Subcutaneous abdominal adipose tissue (tissue), 5 donors: ENCODE measurements at regions not wholly inside any gene's neighbourhood (a gene's known extent, or its start where the extent isn't known, plus 50 kb on each side); places are given as distances from the start of the nearest gene placed in this dataset.

Experiments used
- H3K27ac ChIP-seq: one replicate; pipeline ENCODE4 v1.7.0; 2013; ENCODE audit warnings: low read depth, mild to moderate bottlenecking, inconsistent platforms, low read length, moderate library complexity
- H3K27me3 ChIP-seq, 5 donors: one replicate each; pipeline ENCODE4 v1.7.0; 2013; ENCODE audit warnings: low read length in 5 of 5, inconsistent platforms in 1 of 5; ENCODE audit not compliant: control insufficient read depth in 5 of 5, insufficient read depth in 4 of 5
- H3K36me3 ChIP-seq, 5 donors: one replicate each; pipeline ENCODE4 v1.7.0; 2013; ENCODE audit warnings: low read length in 5 of 5; ENCODE audit not compliant: control insufficient read depth in 5 of 5, insufficient read depth in 5 of 5
- H3K4me1 ChIP-seq, 5 donors: one replicate each; pipeline ENCODE4 v1.7.0; 2013; ENCODE audit warnings: low read length in 5 of 5, mild to moderate bottlenecking in 3 of 5, moderate library complexity in 1 of 5; ENCODE audit not compliant: control insufficient read depth in 5 of 5, insufficient read depth in 5 of 5
- H3K4me3 ChIP-seq, 5 donors: one replicate each; pipeline ENCODE4 v1.7.0; 2013; ENCODE audit warnings: low read length in 5 of 5, low read depth in 1 of 5
- H3K9ac ChIP-seq, 5 donors: one replicate each; pipeline ENCODE4 v1.7.0; 2013; ENCODE audit warnings: low read length in 5 of 5, mild to moderate bottlenecking in 4 of 5, moderate library complexity in 3 of 5
- H3K9me3 ChIP-seq, 5 donors: one replicate each; pipeline ENCODE4 v1.7.0; 2013; ENCODE audit warnings: low read length in 5 of 5; ENCODE audit not compliant: control insufficient read depth in 5 of 5
- donor health status: healthy.
- donor health status: healthy.
- donor health status: healthy.
- donor health status: healthy.
- donor health status: healthy.

DNA sequence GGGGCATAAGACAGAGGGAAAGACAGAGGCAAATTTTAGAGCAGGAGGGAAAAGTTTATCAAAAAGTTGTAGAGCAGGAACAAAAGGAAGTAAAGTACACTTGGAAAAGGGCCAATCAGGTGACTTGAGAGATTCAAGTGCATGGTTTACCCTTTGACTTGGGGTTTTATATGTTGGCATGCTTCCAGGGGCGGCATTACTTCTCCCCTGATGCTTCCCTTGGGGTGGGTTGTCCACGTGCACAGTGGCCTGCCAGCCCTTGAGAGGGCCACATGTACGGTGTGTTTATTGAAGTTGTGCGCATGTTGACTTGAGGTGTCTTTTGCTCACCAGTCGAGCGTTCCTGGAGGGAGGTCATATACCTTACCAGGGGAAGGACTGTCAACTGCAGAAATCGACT, 259.5 kb upstream of the JARID2 start:
- Histone ChIP-seq H3K4me3 (no peak overlapping the region), H3K27me3 (no peaks in the 10 kb centered on the region), H3K36me3 (no peaks in the 10 kb centered on the region), H3K9ac (no peak overlapping the region), H3K9me3 (no peaks in the 10 kb centered on the region), H3K27ac (no peak overlapping the region), H3K4me1 (peaks cover 4 to 16% (median 10%) of the 10 kb centered on the region in 5 donors)

DNA sequence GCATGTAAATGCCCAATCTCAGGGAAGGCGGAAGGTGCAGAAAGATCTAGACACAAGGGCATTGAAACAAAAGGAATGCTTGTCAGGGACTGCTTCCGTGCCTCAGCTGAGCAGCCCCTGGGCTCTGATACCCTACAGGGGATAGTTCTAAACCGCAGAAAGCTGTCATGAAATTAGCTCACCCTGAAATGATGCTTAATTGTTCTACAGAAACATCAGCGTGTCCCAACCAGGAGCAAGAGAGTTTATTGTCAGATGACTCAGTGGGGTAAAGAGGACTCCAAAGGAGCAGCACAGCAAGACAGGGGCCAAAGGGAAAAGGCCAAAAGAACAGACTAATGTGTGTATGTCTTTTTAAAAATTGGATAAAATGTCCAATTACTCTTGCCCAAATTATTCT, 258.4 kb upstream of the JARID2 start:
- Histone ChIP-seq H3K4me3 (no peak overlapping the region), H3K36me3 (no peaks in the 10 kb centered on the region), H3K9me3 (no peaks in the 10 kb centered on the region)

DNA sequence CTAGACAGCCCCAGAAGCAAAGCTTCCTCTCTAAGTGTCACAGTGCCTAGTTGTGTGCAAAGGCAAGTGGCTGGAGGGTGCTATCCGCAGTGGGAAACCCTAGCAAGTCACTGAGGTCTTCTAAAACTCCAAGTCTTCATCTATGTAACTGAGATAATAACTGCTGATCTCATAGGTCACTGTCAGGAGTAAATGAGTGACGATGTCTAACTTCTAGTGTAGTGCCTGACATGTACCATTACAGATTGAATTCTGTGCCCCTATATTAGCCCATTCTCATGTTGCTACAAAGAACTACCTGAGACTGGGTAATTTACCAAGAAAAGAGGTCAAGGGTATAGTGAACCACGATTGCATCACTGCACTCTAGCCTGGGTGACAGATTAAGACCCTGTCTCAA, 253.5 kb upstream of the JARID2 start:
- H3K4me1 ChIP-seq = peaks cover 0 to 3% (median 0%) of the 10 kb centered on the region in 5 donors
- no peak overlapping the region for H3K4me3 ChIP-seq
- H3K36me3 ChIP-seq = no peaks in the 10 kb centered on the region
- H3K9me3 ChIP-seq = no peaks in the 10 kb centered on the region
- no peak overlapping the region for H3K27ac ChIP-seq
- peaks cover 0 to 2% (median 0%) of the 10 kb centered on the region in 5 donors for H3K27me3 ChIP-seq
- H3K9ac ChIP-seq = no peak overlapping the region

More for the DNA sequence above, 258.4 kb upstream of the JARID2 start:
- no peaks in the 10 kb centered on the region for H3K27me3 ChIP-seq
- H3K9ac ChIP-seq = no peak overlapping the region
- H3K4me1 ChIP-seq = peaks cover 4 to 15% (median 10%) of the 10 kb centered on the region in 5 donors
- H3K27ac ChIP-seq = no peak overlapping the region

DNA sequence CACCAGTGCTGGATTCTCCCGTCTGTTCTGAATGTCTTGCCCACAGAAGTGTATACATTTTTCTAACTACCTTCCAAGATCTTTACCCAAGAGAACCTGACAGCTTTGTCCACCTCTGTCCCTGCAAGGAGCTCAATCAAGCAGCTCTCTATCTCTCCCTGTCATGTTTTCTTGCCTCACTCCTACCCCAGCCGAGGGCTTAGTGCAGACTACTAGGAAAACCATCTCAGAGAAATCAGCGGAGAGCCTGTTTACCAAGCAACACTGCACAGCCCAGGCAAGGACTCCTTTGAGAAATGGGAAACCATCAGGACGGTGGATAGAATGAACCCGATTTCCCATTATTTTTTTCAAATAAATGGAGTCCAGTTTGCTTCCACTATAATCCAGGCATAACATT, 250.7 kb upstream of the JARID2 start:
- H3K27ac ChIP-seq = no peak overlapping the region
- no peaks in the 10 kb centered on the region for H3K36me3 ChIP-seq
- peaks cover 0 to 2% (median 0%) of the 10 kb centered on the region in 5 donors for H3K27me3 ChIP-seq
- H3K9ac ChIP-seq = no peak overlapping the region
- peaks cover 0 to 3% (median 0%) of the 10 kb centered on the region in 5 donors for H3K4me1 ChIP-seq
- no peak overlapping the region for H3K4me3 ChIP-seq
- no peaks in the 10 kb centered on the region for H3K9me3 ChIP-seq

DNA sequence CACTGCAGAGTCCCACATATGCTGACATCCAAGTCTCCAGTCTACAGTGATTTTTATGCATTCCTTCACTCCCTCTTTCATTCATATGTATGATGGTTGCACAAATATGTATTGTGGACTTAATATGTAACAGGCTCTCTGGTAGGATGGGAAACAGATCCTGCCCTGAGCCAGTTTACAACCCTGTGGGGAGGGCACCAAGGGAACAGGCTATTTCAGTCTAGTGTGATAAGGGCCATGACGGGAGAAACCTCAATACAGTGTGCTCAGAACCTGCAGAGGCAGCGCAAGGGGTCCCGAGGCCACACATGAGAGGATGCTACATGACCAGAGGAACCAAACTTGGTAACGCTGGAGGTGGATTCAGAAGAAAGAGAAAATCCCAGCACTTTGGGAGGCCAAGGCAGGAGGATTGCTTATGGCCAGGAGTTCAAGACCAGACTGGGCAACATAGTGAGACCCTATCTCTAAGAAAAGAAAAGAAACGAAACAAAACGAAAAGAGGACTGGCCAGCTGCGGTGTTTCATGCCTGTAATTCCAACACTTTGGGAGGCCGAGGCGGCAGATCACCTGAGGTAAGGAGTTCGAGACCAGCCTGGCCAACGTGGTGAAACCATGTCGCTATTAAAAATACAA, 249.8 kb upstream of the JARID2 start:
- no peak overlapping the region for H3K9ac ChIP-seq
- peaks cover 0 to 2% (median 0%) of the 10 kb centered on the region in 5 donors for H3K27me3 ChIP-seq
- H3K4me3 ChIP-seq = no peak overlapping the region
- no peaks in the 10 kb centered on the region for H3K9me3 ChIP-seq
- no peaks in the 10 kb centered on the region for H3K36me3 ChIP-seq
- H3K27ac ChIP-seq = no peak overlapping the region
- peaks cover 0 to 3% (median 0%) of the 10 kb centered on the region in 5 donors for H3K4me1 ChIP-seq

DNA sequence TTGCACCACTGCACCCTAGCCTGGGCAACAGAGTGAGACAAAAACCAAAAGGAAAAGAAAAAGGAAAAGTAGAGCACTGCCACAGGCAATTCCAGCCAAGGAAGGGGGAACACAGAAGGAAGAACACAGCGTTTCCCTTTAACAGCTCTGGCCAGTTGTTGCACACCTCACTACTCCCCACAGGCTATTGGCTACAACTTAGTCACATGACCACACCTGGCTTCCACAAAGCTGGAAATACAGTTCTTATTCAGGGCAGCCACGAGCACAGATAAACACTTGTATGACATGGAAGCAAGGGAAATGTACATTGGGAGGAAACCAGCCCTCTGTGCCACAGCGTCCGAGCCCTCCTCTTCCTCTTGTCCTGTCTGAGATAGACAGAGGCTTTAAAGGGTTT, 249.0 kb upstream of the JARID2 start:
- H3K4me3 ChIP-seq = no peak overlapping the region
- H3K36me3 ChIP-seq = no peaks in the 10 kb centered on the region
- H3K27ac ChIP-seq = no peak overlapping the region
- H3K4me1 ChIP-seq = peaks cover 0 to 3% (median 0%) of the 10 kb centered on the region in 5 donors
- H3K27me3 ChIP-seq = peaks cover 0 to 2% (median 0%) of the 10 kb centered on the region in 5 donors
- no peak overlapping the region for H3K9ac ChIP-seq
- no peaks in the 10 kb centered on the region for H3K9me3 ChIP-seq

DNA sequence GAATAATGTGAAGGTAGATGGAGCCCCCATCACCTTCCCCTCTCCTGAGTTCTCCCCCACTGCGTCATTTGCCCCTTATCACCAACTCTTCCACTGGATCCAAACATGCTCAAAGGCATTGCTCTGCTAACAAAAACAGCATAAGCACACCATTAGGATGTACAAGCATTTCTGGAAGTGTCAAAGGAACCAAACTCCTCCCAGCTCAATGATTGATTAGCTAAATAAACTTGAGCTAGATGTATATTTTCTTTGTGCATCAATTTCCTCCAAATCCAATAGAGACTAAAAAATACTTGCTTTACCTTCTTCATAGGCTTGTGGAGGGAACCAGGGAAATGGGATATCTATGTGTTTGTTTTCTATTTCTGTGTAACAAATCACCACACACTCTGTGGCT, 248.4 kb upstream of the JARID2 start:
- Histone ChIP-seq H3K36me3 (no peaks in the 10 kb centered on the region), H3K9ac (no peak overlapping the region), H3K4me3 (no peak overlapping the region), H3K27me3 (peaks cover 0 to 2% (median 0%) of the 10 kb centered on the region in 5 donors), H3K9me3 (no peaks in the 10 kb centered on the region), H3K27ac (no peak overlapping the region), H3K4me1 (peaks cover 0 to 3% (median 0%) of the 10 kb centered on the region in 5 donors)

DNA sequence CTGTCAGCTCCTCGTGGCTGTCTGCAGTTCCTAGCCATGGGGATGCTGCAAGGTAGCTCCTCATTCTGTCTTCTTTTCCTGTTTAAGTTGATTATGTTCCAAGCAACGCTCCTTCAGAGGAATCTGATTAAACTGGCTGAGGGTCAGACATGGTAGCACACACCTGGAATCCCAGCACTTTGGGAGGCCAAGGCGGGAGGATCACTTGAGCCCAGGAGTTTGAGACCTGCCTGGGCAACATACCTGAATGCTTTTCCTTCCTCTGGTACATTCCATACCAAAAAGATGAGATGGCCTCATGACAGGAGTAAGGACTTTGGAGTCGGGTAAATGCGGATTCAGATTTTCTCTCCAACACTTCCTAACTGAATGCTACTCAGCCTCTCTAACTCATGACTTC, 246.8 kb upstream of the JARID2 start:
- Histone ChIP-seq H3K4me3 (no peak overlapping the region), H3K4me1 (peaks cover 0 to 3% (median 0%) of the 10 kb centered on the region in 5 donors), H3K9ac (no peak overlapping the region), H3K36me3 (no peaks in the 10 kb centered on the region), H3K27me3 (peaks cover 0 to 2% (median 0%) of the 10 kb centered on the region in 5 donors), H3K9me3 (no peaks in the 10 kb centered on the region), H3K27ac (no peak overlapping the region)

DNA sequence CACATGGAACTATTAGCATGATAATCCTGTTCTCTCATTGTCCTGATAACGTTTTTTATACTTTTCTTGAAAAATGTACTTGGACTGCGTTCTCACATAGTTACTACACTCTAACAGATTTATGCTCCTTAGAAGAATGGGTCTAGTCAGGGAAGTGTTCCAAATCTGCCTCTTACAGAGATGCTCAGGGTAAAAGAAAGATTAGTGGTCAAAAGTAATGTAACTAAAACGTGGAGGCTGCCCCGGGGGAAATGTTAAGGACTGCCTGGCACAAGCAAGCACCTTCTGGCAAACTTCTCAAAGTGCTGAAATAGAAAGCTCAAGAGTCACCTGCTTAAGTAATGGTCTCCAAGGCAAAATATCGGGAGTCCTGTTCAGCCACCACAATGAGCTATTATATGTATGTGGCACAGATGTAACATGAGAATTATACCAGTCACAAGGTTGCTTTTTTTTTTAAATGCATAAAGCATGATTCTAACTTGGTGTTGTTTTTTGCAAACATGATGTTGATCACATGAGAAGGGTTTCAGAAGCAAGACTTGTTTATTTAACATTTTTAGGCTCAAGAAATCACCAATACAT, 244.5 kb upstream of the JARID2 start:
- no peaks in the 10 kb centered on the region for H3K36me3 ChIP-seq
- no peak overlapping the region for H3K27ac ChIP-seq
- H3K4me1 ChIP-seq = peaks cover 0 to 3% (median 0%) of the 10 kb centered on the region in 5 donors
- peaks cover 0 to 2% (median 0%) of the 10 kb centered on the region in 5 donors for H3K27me3 ChIP-seq
- H3K4me3 ChIP-seq = no peak overlapping the region
- no peak overlapping the region for H3K9ac ChIP-seq
- H3K9me3 ChIP-seq = no peaks in the 10 kb centered on the region

DNA sequence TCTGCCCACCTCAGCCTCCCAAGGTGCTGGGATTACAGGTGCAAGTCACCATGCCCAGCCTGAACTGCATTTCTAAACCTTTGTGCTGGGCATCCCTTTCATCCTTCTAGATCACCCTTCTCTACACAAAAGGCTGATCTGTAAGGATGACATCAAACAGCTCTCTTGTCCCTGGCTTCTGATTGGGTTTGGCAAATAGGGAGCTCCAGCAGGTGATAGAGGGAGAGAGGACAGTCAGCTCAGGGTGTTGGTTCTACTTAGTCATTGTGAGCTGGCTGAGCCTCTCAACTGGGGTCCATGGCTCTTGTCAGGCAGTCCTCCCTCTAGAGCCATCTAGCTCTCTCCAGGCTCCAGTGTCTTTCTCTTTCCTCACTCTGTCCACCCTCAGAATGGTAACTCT, 237.6 kb upstream of the JARID2 start:
- no peak overlapping the region for H3K27ac ChIP-seq
- H3K4me1 ChIP-seq = no peaks in the 10 kb centered on the region
- H3K27me3 ChIP-seq = no peaks in the 10 kb centered on the region
- no peak overlapping the region for H3K9ac ChIP-seq
- no peaks in the 10 kb centered on the region for H3K36me3 ChIP-seq
- no peak overlapping the region for H3K4me3 ChIP-seq
- H3K9me3 ChIP-seq = no peaks in the 10 kb centered on the region
